CD4-positive, alpha-beta T cell treated with Interleukin-10 for 1 hour (primary cell): ENCODE measurements at regions not wholly inside any gene's neighbourhood (a gene's known extent, or its start where the extent isn't known, plus 50 kb on each side); places are given as distances from the start of the nearest gene placed in this dataset.

Experiments
- DNase-seq: peaks from one replicate; pipeline ENCODE4 v3.0.0-alpha.2; 2020

GRCh38 chr6:54060286-54060685 lies 51.0 kb upstream of the MLIP start:
- DNase-seq: no peak
